CD14-positive monocyte (primary cell): ENCODE measurements at regions not wholly inside any gene's neighbourhood (a gene's known extent, or its start where the extent isn't known, plus 50 kb on each side); places are given as distances from the start of the nearest gene placed in this dataset.
"Not testable (repeated sequence)": the region's sequence is repeated elsewhere in the genome, so short reads cannot be mapped to it uniquely, and the experiment has no call there.

Source experiments
- DNase-seq, 3 donors: peaks; one replicate each; pipeline ENCODE4 v3.0.0-alpha.2; 2011 to 2022
- H2AFZ ChIP-seq: 2 replicates; pipeline ENCODE4 v1.6.0; 2012; ENCODE audit warnings: mild to moderate bottlenecking, low read depth, low read length, inconsistent platforms; ENCODE audit not compliant: insufficient read depth, poor library complexity, severe bottlenecking
- H3K27ac ChIP-seq, 2 donors: 1 replicate in 1 of 2; 2 replicates in 1 of 2; pipeline ENCODE4 v1.5.1; 2012 to 2013; ENCODE audit warnings: low read length in 2 of 2, control low read depth in 1 of 2, inconsistent platforms in 1 of 2, low read depth in 1 of 2, mild to moderate bottlenecking in 1 of 2
- H3K27me3 ChIP-seq, 2 donors: one replicate each; pipeline versions ENCODE4 v1.6.0 to v1.6.1; 2011 to 2013; ENCODE audit warnings: low read length in 2 of 2; ENCODE audit not compliant: control insufficient read depth in 2 of 2, insufficient read depth in 2 of 2
- H3K36me3 ChIP-seq, 2 donors: replicated peaks in 1 of 2; 1 replicate in 1 of 2; 2 replicates in 1 of 2; pipeline versions ENCODE4 v1.5.1 to v1.6.1; 2012 to 2013; ENCODE audit warnings: low read length in 2 of 2, control low read depth in 1 of 2, inconsistent platforms in 1 of 2, mild to moderate bottlenecking in 1 of 2; ENCODE audit not compliant: insufficient read depth in 2 of 2, control insufficient read depth in 1 of 2
- H3K4me1 ChIP-seq, 2 donors: 1 replicate in 1 of 2; 2 replicates in 1 of 2; pipeline versions ENCODE4 v1.5.1 to v1.6.1; 2012 to 2013; ENCODE audit warnings: low read length in 2 of 2, control low read depth in 1 of 2, inconsistent platforms in 1 of 2, mild to moderate bottlenecking in 1 of 2, moderate library complexity in 1 of 2; ENCODE audit not compliant: insufficient read depth in 2 of 2, control insufficient read depth in 1 of 2
- H3K4me2 ChIP-seq: replicated peaks from 2 replicates; pipeline ENCODE3; 2012; ENCODE audit warnings: low read length, moderate library complexity, mild to moderate bottlenecking; ENCODE audit not compliant: poor library complexity, severe bottlenecking; ENCODE audit errors: extremely low read depth
- H3K4me3 ChIP-seq, 3 experiments: fragments of 200-600 bp in 1 of 3; sonication (generic) in 1 of 3; replicated peaks in 1 of 3; 1 replicate in 2 of 3; 2 replicates in 1 of 3; pipeline ENCODE4 v1.5.1; 2011 to 2013; ENCODE audit warnings: low read length in 3 of 3, mild to moderate bottlenecking in 3 of 3, control low read depth in 2 of 3, low read depth in 2 of 3, inconsistent platforms in 1 of 3, moderate library complexity in 1 of 3
- H3K79me2 ChIP-seq: 2 replicates; pipeline ENCODE4 v1.6.0; 2012; ENCODE audit warnings: mild to moderate bottlenecking, control low read depth, inconsistent platforms, low read length, moderate library complexity; ENCODE audit not compliant: insufficient read depth
- H3K9ac ChIP-seq: 2 replicates; pipeline ENCODE4 v1.6.0; 2017; ENCODE audit warnings: low read length, mild to moderate bottlenecking; ENCODE audit not compliant: insufficient read depth, poor library complexity, severe bottlenecking
- H3K9me3 ChIP-seq, 2 donors: replicated peaks in 1 of 2; 1 replicate in 1 of 2; 2 replicates in 1 of 2; pipeline versions ENCODE4 v1.5.1 to v1.6.1; 2012 to 2013; ENCODE audit warnings: low read length in 2 of 2, control low read depth in 1 of 2; ENCODE audit not compliant: control insufficient read depth in 1 of 2, insufficient read depth in 1 of 2
- H4K20me1 ChIP-seq: 2 replicates; pipeline ENCODE4 v1.6.0; 2012; ENCODE audit warnings: mild to moderate bottlenecking, low read length, control low read depth, moderate library complexity; ENCODE audit not compliant: insufficient read depth
- H3K27ac Mint-ChIP-seq, 7 donors: one replicate each; pipeline ENCODE4 v1.8.0; 2020; ENCODE audit warnings: mild to moderate bottlenecking in 7 of 7, mixed read lengths in 7 of 7, moderate library complexity in 6 of 7, inconsistent platforms in 2 of 7
- H3K27me3 Mint-ChIP-seq, 3 donors: one replicate each; pipeline ENCODE4 v1.8.0; 2021 to 2022; ENCODE audit warnings: low read depth in 3 of 3, mild to moderate bottlenecking in 3 of 3, mixed read lengths in 3 of 3, moderate library complexity in 3 of 3, inconsistent platforms in 1 of 3
- H3K36me3 Mint-ChIP-seq, 2 donors: one replicate each; pipeline ENCODE4 v1.8.0; 2020; ENCODE audit warnings: mixed read lengths in 2 of 2, inconsistent platforms in 1 of 2, mild to moderate bottlenecking in 1 of 2
- H3K4me1 Mint-ChIP-seq: one replicate; pipeline ENCODE4 v1.8.0; 2020; ENCODE audit warnings: mild to moderate bottlenecking, mixed read lengths
- H3K4me3 Mint-ChIP-seq, 2 donors: one replicate each; pipeline ENCODE4 v1.8.0; 2020; ENCODE audit warnings: mild to moderate bottlenecking in 2 of 2, mixed read lengths in 2 of 2, moderate library complexity in 1 of 2
- H3K9me3 Mint-ChIP-seq, 7 donors: one replicate each; pipeline ENCODE4 v1.8.0; 2020 to 2022; ENCODE audit warnings: mixed read lengths in 7 of 7, mild to moderate bottlenecking in 6 of 7, moderate library complexity in 6 of 7, inconsistent platforms in 2 of 7
- WGBS: methylation state at CpG from one replicate; pipeline ENCODE4 v1.1.5; 2013; ENCODE audit warnings: missing lambda C conversion rate; ENCODE audit not compliant: insufficient coverage; 5-methylcytosine and 5-hydroxymethylcytosine counted together
- intact Hi-C, 2 donors: fragments of 100-400 bp; cut with micrococcal nuclease; formaldehyde crosslinking; loops; one replicate each; pipeline versions ENCODE4 v1.15.0 to v1.15.1; 2023
- TF ChIP-seq, protein P1 (sequence below): fragments of 200-600 bp; IDR thresholded peaks from one replicate; pipeline ENCODE4 v1.8.0; 2022; ENCODE audit warnings: antibody characterized with exemption, mild to moderate bottlenecking

DNA sequence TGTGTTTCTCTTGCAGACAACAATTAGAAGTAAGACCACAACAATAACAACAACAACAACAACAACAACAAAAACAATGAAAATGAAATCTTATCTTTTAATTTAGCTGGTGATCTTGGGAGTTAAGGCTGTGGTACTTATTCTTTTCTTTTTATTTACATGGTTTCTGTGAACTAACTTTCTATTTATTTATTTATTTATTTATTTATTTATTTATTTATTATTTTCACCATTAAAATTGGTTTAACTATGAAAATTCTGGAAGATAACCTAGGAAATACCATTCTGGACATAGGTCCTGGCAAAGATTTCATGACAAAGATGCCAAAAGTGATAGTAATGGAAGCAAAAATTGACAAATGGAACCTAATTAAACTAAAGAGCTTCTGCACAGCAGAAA lies 102.5 kb upstream of the PNPT1 start:
- no peaks in the 10 kb centered on the region for H3K36me3 Mint-ChIP-seq
- H3K4me1 ChIP-seq: no peaks in the 10 kb centered on the region
- no peaks in the 10 kb centered on the region for H3K36me3 ChIP-seq
- no peak overlapping the region for H3K4me3 Mint-ChIP-seq
- no peak overlapping the region for H3K4me3 ChIP-seq
- peak overlapping the region in 1 of 7 donors; percentile 37 for H3K27ac Mint-ChIP-seq
- H3K27ac ChIP-seq: no peak overlapping the region
- H3K4me2 ChIP-seq: no peak overlapping the region
- no peak overlapping the region for H3K9ac ChIP-seq
- no peaks in the 10 kb centered on the region for H3K4me1 Mint-ChIP-seq
- peaks cover 0 to 3% (median 2%) of the 10 kb centered on the region in 3 donors for H3K27me3 Mint-ChIP-seq
- H3K27me3 ChIP-seq: no peaks in the 10 kb centered on the region
- H4K20me1 ChIP-seq: no peaks in the 10 kb centered on the region
- peaks cover 0 to 10% of the 10 kb centered on the region in 2 donors for H3K9me3 ChIP-seq
- intact Hi-C loops: no loop called here
- peaks cover 5 to 25% (median 9%) of the 10 kb centered on the region in 7 donors for H3K9me3 Mint-ChIP-seq
- H3K79me2 ChIP-seq: no peaks in the 10 kb centered on the region
- DNase-seq: no peak
- H2AFZ ChIP-seq: no peak overlapping the region
- TF ChIP-seq, protein P1, sequence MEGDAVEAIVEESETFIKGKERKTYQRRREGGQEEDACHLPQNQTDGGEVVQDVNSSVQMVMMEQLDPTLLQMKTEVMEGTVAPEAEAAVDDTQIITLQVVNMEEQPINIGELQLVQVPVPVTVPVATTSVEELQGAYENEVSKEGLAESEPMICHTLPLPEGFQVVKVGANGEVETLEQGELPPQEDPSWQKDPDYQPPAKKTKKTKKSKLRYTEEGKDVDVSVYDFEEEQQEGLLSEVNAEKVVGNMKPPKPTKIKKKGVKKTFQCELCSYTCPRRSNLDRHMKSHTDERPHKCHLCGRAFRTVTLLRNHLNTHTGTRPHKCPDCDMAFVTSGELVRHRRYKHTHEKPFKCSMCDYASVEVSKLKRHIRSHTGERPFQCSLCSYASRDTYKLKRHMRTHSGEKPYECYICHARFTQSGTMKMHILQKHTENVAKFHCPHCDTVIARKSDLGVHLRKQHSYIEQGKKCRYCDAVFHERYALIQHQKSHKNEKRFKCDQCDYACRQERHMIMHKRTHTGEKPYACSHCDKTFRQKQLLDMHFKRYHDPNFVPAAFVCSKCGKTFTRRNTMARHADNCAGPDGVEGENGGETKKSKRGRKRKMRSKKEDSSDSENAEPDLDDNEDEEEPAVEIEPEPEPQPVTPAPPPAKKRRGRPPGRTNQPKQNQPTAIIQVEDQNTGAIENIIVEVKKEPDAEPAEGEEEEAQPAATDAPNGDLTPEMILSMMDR: no peak

GRCh38 chr2:55793602-55794001 lies 100.0 kb upstream of the PNPT1 start:
- 100% methylated on average over 8 of the region's 12 CpGs for whole genome bisulfite sequencing
- H2AFZ ChIP-seq, H3K4me3 ChIP-seq, DNase-seq, H3K4me1 Mint-ChIP-seq, H3K4me3 Mint-ChIP-seq, H3K4me2 ChIP-seq, H4K20me1 ChIP-seq, H3K36me3 ChIP-seq, H3K4me1 ChIP-seq, H3K27ac Mint-ChIP-seq, H3K27me3 ChIP-seq, intact Hi-C loops, H3K27me3 Mint-ChIP-seq, H3K9ac ChIP-seq, H3K36me3 Mint-ChIP-seq, H3K27ac ChIP-seq, H3K79me2 ChIP-seq: not testable (repeated sequence)
- peaks cover 0 to 10% of the 10 kb centered on the region in 2 donors for H3K9me3 ChIP-seq
- peaks cover 5 to 25% (median 9%) of the 10 kb centered on the region in 7 donors for H3K9me3 Mint-ChIP-seq
